ENCODE measurements at regions not wholly inside any gene's neighbourhood (a gene's known extent, or its start where the extent isn't known, plus 50 kb on each side); places are given as distances from the start of the nearest gene placed in this dataset.

DNA sequence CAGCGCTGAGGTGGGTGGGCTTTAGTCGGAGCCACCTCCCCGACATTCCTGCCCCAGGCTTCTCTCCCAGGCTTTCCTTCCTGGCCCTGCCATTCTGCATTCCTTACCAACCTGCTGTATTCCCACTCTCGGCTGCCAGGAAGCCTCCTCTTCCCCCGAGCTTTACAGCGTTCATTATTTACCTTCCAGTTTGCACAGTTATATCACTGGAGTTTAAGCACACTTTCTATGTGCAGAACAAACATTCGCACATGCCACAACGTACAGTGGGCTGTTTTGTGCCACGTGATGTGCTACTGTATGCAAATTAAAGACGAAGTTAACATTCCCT, 246.3 kb downstream of the SOX11 start:
- TF ChIP-seq CTCF (IDR thresholded peaks at IDR 0.05) (no peak), POLR2A (IDR thresholded peaks at IDR 0.05) (no peak)

Measured in Peyer's patch (tissue), 4 donors.